Hippocampal formation (tissue), 2 donors: ENCODE measurements at regions not wholly inside any gene's neighbourhood (a gene's known extent, or its start where the extent isn't known, plus 50 kb on each side); places are given as distances from the start of the nearest gene placed in this dataset.

ENCODE experiments used
- DNase-seq, 2 donors: peaks; one replicate each; lab custom pipeline; 2025; lab: John Stamatoyannopoulos, UW

DNA sequence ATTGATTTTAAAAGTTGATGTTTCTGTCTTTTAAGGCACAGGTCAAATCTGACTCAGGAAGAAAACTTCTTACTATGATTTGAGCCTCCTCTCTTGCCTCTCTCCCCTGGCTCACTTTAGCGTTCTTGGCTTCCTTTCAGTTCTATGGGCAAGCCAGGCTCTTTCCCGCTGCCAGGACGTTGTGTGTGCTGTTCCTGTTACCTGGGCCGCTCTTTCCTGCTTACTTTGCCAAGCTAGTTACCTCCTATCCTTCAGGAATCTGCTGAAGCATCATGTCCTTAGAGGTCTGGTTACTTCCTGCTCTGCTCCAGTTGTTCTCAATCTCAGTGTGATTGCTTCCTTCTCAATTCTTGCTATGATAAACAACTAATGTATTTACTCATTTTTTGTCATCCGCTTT, 1108.5 kb upstream of the EEF2KMT start:
- no peak for DNase-seq

DNA sequence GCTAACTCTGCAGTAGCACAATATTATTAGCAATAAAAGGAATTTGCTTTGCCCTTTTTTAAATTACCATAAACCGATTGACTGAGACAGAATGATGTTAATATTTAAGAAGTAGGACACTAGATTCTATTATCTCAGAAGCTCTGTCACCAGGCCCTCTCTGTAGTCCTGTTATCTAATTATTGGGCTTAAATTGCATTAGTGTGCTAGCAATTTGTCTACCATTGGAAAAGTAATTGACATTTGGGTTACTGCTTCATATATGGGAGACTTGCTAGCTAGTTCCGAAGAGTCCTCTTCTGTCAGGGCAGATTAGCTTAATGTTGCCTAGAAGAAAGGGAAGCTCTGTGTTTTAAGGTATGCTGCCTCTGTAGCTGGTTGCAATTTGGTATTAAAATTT, 1107.3 kb upstream of the EEF2KMT start:
- DNase-seq: no peak

DNA sequence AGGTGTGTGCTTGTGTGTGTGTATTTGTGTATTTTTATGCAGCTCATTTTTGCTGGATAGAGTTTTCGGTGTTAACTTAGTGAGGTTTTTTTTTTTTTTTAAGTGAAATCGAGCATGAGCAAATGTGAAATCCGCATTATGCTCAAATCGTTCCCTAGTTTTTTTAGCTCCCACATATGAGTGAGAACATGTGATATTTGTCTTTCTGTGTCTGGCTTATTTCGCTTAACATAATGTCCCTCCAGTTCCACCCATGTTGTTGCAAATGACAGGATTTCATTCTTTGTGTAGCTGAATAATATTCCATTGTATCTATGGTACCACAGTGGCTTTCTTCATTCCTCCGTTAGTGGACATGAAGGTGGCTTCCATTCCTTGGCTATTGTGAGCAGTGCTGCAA, 1103.3 kb upstream of the EEF2KMT start:
- DNase-seq: no peak

DNA sequence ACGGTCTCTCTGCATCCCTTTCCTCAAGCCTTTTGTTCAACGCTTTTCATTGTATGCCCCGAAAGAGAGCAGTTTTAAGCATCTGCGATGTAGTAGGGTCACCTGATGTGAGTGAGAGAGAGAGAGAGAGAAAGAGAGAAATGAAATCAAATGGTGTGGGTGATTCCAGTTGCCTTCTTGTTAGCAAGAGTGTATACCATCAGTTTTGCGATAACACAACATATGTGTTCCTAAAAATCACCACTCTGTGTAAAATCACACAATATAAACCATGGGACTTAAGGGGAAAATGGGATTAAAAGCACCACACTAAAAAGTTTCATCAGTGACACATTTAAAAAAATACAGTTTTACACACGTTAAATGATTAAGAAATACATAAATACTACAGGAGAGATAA, 1102.7 kb upstream of the EEF2KMT start:
- DNase-seq: no peak

DNA sequence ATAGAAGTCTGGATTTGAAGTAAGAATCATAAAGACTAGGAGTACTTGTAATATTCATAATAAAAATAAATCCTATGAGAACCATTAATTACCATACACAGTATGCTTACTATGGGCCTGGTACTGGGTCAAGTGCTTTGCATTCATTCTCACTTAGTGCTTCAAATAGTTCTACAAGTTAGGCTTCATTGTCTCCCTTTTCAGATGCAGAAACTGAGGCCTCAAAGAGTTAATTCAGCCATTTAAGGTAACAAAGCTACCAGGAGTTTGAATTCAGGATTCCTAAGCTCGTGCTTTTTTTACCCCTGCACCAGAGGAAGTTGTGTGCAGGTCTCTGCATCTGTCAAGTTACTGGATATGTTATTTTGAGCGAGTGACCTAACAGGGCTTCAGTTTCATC, 1098.4 kb upstream of the EEF2KMT start:
- no peak for DNase-seq

DNA sequence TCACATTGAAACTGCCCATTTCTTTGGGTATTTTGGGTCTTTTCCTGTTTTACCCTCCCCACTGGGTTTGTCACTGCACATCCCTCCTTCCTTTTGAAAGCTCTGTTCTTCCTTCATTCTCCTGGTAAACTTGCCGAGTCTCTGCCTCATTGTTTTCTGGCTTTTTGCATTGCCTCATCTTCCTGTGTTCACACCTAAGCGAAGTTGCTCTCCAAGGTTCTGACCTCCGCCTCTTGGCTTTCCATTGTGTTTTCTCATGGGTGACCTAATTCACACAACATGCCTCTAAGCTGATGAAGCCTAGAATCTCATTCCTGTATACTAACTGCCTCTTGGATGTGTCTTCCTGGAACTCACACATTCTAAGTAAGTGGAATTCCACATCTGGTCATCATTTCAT, 1096.1 kb upstream of the EEF2KMT start:
- no peak for DNase-seq

DNA sequence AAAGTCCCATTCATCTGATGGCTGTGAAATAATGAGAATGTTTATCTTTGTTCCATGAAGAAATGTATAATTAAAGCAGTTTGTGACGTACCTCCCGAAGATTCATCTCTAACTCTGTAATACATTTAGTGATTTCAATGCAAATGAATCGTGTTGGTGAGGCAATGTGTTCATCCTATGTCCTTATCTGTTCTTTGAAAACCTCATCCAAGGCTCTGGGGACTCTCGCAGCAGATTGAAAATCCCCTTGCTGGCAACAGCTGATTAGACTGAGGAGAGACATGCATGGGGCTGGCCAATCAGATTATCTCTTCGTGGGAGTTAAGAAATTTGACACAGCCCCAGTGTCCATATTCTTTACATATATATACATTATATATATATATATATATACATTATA, 1095.4 kb upstream of the EEF2KMT start:
- no peak for DNase-seq

DNA sequence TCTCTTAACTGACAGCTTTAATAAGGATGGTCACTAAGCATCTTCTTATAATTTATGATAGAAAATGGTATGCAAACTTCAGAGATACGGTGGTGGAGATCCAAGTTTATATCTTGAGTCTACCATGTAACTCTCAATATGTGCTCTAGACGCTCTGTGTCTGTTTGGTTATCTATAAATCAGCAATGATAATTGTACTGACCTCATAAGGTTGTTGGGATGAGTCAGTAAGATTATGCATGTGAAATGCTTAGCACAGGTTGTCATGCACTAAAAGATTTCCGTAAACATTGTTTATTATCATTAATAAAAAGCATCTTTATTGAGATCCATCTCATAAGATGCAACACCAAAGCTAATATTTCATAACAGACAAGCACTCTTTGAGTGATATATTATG, 1094.9 kb upstream of the EEF2KMT start:
- no peak for DNase-seq

DNA sequence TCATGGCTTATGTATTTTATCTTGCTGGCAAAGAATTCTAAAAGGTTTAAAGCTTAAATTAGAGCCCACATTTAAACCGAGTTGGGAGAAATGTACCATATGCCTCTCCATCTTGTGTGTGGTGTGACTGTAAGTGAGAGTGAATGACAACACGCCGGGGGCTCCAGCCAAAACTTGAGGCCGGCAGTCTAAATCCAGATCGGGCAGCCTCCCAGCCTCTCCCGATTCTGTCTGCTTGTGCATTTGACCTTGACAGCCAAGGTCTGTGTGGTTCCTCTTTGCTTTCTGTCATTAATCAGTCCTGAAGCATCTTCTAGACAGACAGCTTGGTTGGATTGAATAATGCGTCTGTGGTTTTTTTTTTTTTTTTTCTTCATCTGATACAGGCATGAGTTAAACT, 1093.2 kb upstream of the EEF2KMT start:
- DNase-seq: no peak

DNA sequence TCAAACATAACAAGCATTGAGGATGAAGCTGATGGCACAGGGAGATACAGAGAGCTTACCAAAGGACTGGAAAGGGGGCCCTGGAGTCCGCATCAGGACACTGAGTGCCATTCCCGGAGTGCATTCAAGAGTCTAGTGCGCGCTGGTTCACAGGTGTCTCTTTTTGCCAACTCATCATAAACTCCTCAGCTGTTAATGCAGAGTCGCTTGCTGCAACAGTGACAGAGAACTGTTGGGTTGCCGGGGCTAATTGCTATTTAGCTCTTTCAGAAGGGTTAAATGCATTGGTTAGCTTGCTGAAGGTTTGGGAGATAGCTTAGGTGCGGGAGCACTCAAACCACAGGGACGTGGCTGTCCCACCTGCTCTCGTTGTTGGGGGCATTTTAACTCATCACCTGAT, 1091.6 kb upstream of the EEF2KMT start:
- no peak for DNase-seq

DNA sequence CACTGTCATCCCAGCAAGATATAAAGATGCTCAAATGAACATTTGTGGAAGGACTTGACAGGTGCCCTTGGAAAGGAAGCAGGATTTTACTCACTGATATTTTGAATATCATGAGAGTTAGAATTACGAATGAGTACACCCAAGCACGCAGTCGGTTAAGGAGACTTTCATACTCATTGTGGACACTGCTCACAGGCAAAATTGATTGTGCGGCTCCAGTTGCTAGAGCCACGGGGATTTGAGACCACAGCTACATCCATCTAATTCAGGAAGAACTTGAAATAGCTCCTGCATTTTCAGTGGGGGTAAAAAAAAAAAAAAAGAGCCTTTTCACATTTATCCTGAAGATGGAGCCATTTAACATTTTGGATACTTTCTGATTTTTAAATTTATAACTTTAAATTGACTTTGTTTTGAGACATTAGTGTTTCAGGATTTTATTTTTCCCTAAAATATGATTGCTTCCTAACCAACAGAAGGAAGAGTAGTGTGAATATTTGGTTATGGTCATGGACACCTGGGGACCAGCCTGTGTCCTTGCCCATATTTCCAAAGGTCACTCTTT, 1080.1 kb upstream of the EEF2KMT start:
- DNase-seq: no peak

DNA sequence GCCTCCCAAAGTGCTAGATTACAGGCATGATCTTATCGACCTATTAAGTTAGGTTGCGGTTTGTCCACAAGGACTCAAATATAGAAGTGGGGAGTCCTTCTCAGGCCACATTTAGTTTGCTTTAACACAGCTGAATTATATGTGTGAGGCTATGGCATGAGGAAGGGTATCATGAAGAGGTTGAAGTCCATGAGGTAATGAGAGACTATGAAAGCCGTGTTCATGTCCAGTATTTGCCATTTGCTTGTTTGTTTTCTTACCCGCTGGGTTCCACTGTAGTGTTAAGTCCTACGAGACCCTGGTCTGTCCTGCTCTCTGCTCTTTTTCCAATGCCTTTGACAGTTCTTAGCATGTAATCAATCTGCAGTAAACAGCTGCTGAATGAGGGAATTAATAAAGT, 1072.4 kb upstream of the EEF2KMT start:
- no peak for DNase-seq

DNA sequence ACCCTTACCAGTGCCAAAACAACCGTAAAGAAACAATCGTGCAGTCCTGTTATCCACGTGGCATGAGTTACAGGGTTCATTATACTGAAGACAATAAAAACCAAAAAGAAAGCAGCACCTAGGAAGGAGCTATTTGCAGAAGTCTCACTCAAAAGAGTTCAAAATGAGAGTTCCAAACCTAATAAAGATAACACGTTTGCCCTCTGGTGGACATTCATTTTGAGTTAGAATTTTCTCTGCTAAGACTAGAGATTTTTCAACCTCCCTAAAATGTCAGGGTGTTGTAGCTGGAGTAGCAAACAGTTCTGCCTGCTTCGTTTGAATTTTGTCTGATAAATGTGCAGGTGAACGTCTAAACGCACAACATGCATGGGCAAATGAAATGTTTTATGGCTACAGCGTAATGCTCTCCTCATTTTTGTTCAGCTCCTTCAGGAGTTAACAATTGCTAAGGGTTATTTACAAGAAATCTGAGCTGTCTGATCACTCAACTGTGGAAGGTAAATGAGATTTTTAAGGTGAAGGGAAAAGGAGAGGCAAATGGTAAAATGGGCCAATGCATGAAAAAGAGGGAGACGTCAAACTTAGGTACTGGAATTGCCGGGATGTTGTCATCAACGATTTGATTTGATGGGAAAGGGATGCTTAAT, 1067.9 kb upstream of the EEF2KMT start:
- DNase-seq: no peak

DNA sequence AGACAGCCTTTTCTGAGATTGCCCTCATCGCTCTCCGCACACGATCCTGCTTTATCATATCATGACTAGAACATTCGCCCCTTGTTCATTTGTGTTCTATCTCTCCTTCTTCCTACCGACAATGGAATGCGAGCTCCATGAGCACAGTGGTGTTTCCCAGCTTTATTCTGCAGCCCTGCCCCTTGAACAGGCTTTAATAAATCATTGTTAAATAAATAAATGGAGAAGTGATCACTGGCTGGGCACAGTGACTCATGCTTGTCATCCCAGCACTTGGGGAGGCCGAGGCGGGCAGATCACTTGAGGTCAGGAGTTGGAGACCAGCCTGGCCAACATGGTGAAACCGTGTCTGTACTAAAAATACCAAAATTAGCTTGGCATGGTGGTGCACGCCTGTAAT, 1063.3 kb upstream of the EEF2KMT start:
- no peak for DNase-seq

DNA sequence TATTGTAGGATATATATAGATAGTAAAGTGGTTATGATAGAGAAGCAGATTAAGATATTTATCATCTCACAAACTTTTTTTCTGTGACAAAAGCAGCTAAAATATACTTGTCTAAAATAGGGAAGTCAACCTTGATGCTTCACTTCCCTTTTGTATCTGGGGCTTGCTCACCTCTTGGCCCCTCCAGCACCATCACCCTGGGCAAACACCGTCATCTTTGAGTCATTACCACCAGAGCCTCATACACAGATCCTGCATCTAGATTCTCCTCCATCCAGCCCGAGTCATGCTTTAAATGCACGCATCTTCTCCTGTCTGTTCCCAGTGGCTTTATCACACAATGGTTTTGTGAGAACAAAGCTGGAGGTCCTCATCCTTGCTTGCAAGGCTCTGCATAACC, 1062.7 kb upstream of the EEF2KMT start:
- no peak for DNase-seq

DNA sequence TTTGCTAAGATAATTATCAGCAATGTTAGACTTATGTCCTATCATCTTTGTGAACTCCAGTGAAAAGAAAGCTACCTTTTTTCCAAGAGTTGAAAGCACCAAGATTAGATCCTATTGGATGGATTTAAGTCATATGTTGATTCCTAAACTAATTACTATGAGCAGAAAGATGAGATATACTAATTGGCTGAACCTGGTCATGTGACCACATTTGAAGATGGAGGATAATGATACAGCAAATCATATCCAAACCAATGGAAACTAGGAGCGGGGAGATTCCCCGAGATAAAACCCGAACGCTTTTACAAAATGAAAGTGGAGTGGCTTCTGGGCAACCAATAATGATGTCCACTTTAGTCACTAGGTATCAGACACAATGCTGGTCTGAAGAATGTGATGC, 1060.2 kb upstream of the EEF2KMT start:
- no peak for DNase-seq

DNA sequence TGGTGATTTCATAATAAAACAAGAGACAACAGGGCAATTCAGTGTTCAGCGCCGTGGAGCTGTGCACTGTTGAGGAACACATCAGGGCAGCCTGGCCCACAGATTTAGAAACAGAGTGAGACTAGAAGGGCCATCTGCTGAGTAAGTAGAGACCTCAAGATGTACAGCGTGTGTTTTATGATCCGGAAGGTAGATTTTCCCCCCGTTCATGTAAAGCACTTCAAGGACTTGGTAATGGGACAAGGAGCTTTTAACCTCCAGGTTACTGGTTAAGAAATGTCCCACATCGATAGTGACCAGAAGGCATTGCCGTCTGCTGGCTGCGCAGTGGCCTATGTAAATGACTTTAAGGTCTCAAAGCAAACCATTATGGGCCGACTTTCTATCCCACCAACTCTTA, 1057.7 kb upstream of the EEF2KMT start:
- no peak for DNase-seq

DNA sequence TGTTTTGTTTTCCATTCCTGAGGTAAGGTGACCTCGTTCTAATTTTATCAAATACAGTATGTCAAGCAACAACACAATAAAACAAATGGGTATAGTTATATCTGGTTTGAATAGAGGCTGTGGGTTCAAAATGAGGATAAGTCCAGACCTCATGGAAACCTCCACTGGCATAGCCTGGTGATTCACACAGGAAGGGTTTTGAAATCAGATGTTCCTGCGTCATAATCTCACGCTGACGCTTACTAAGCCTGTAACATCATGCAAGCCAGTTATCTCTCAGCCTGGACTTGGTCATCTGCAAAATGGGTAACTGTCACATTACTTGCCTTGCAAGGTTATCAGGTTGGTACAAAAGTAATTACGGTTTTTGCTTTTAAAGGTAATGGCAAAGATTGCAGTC, 1056.3 kb upstream of the EEF2KMT start:
- DNase-seq: no peak

DNA sequence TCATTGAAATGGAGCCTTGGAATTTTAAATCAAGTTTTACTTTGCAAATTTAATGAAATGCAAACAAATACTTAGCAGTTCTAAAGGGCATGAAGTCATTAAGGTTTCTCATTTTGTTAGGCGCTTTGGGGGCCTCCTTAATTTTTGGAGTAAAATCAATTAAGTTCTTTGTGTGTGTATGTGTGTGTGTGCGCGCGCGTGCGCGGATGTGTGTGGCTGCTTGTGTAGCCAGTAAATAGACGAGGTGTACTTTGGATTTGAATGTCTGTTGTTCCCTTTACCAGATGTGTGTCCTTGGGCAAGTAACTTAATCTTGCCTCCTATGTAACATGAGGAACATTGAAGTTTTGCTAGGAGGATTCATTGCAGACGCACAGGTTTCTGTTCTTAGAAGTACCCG, 1051.4 kb upstream of the EEF2KMT start:
- DNase-seq: no peak

DNA sequence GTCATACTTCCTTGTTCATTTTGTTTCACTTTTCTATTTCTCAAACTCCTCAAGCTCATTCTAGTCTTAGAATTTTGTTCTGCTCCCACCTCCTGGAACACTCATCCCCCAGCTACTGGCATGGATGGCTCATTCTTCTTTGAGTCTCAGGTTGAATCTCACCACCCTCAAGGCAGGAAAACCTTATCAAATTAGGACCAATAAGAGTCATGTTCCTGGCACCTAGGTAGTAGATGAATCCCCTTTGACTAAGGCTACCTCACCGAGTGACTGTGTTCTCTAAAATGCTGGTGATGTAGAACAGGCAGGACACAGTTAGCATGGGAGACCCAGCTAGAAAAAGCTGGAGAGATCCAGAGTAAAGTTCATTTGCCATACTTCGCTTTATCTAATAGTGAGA, 1050.8 kb upstream of the EEF2KMT start:
- DNase-seq: no peak

DNA sequence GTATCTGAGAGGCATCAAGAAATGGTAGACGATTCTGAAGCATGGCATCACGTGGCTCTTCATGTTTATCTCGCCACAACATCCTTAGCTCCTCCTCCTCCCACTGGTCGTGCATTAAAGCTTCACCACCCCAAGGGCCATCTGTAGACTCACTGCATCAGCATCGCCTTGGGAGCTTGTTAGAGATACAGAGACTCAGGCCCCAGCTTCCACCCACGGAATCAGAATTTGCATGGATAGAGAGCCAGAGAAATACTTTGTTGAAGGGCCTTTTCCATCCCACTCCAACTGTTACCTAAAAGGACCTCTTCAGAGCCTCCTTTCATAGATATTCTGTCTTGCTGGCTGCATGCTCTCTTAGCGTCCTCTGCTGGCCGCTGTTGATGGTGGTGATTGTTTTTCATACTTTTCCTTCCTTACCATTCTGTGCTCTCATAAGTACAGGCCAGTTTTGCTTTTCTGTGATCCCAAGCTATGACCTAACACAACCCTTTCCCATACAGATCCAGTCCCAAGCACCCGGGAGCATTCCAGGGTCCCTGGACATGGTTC, 1049.4 kb upstream of the EEF2KMT start:
- DNase-seq: no peak

DNA sequence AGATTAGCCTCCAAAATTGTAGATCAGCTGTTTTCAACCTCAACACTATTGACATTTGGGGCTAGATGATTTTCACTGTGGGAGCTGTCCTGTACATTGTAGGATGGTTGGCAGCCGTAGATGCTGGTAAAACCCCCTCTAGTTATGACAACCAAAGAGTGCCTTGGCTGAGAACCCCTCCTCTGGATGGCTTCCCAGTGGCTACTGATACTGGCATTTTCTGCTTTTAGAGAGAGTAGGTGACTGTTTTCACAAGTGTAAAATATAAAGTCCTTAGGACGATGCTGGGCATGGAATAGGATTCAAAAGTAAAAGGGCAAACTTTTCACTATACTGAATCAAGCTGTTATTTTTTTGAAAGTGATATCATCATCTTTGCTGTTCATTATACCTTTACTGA, 1048.8 kb upstream of the EEF2KMT start:
- DNase-seq: no peak

DNA sequence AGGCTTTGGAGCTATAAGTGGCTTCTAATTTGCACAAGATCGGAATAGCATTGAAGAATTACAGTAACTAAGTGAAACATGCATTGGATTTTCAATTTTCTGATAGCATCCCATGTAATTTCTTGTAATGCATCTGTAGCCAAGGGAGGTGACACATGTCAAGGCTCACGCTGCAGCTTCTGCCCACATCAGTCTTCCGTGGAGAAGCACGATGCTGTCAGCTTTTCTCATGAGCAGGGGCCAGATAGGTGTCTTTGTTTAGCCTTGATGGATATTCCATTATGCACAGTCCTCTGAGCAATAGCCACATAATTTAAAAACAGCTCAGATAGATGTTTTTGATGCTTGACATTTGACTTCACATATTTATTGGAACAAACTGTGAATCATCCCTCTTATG, 1046.9 kb upstream of the EEF2KMT start:
- no peak for DNase-seq

DNA sequence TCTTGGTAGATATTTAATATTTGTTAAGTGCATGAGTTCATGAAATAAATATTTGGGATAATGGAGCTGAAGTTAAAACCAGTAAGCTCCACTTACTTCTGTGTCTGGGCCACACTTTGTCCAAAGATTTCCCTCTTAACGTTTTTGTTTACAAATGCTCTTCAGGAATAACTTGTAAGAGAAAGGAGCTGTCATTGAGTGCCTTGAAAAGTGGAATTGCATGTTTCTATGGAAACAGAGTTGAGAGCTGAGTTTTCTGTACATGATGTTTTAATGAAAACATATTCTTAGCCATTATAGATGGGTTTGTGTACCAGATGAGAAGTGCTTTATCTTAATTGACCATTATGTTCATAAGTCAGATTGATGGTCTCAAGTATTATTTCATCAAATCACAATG, 1045.4 kb upstream of the EEF2KMT start:
- no peak for DNase-seq
